ENCODE measurements at regions not wholly inside any gene's neighbourhood (a gene's known extent, or its start where the extent isn't known, plus 50 kb on each side); places are given as distances from the start of the nearest gene placed in this dataset.
"Not testable (repeated sequence)": the region's sequence is repeated elsewhere in the genome, so short reads cannot be mapped to it uniquely, and the experiment has no call there.

DNA sequence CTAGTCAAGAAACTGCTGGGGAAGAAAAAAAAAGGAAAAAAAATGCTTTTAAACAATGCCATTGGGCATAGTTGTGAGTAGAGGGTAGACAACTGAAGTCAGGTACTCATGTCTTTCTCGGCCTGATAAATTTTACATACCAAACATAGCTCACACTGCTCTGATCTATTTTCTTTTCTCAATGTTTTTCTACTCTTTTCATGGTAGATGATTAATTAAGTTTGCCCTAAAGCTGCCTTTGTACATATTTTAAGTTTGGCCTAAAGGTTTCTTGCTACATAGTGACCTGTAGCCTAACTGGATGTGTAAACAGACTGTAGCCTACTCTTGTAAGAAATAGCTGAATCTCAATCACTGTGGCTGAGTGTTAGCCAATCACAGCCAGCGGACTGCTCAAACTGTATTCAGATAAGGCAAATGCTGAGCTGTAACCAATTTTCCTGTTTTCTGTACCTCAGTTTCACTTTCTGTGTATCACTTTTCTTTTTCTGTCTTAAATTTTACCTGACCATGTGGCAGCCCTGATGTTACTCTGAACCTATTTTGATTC is 121.0 kb downstream of the PCDH10 start:
- no TSS peak for BruUV-seq (replicated peaks)
- Histone ChIP-seq H3K4me1 (ENCODE audit: control insufficient read depth, insufficient read depth, low read length) (no peaks in the 10 kb centered on the region), H3K4me3 (ENCODE audit: low read depth in 2 of 2, low read length in 2 of 2) (no peak overlapping the region), H3K36me3 (ENCODE audit: control insufficient read depth, insufficient read depth, low read length) (no peaks in the 10 kb centered on the region), H3K27me3 (ENCODE audit: control insufficient read depth, insufficient read depth, low read length) (no peaks in the 10 kb centered on the region), H3K9me3 (ENCODE audit: control insufficient read depth, insufficient read depth, low read depth, low read length) (no peaks in the 10 kb centered on the region), H3K27ac (ENCODE audit: low read length) (no peak overlapping the region)
- TF ChIP-seq, protein P1, sequence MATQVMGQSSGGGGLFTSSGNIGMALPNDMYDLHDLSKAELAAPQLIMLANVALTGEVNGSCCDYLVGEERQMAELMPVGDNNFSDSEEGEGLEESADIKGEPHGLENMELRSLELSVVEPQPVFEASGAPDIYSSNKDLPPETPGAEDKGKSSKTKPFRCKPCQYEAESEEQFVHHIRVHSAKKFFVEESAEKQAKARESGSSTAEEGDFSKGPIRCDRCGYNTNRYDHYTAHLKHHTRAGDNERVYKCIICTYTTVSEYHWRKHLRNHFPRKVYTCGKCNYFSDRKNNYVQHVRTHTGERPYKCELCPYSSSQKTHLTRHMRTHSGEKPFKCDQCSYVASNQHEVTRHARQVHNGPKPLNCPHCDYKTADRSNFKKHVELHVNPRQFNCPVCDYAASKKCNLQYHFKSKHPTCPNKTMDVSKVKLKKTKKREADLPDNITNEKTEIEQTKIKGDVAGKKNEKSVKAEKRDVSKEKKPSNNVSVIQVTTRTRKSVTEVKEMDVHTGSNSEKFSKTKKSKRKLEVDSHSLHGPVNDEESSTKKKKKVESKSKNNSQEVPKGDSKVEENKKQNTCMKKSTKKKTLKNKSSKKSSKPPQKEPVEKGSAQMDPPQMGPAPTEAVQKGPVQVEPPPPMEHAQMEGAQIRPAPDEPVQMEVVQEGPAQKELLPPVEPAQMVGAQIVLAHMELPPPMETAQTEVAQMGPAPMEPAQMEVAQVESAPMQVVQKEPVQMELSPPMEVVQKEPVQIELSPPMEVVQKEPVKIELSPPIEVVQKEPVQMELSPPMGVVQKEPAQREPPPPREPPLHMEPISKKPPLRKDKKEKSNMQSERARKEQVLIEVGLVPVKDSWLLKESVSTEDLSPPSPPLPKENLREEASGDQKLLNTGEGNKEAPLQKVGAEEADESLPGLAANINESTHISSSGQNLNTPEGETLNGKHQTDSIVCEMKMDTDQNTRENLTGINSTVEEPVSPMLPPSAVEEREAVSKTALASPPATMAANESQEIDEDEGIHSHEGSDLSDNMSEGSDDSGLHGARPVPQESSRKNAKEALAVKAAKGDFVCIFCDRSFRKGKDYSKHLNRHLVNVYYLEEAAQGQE (IDR thresholded peaks at IDR 0.05; ENCODE audit: insufficient read depth in 1 of 2, low read depth in 2 of 2, low read length in 1 of 2), result no peak
- no peak for TF ChIP-seq SIN3A (IDR thresholded peaks at IDR 0.05; ENCODE audit: borderline replicate concordance, insufficient read depth, low read depth, low read length)
- TF ChIP-seq, protein P2, sequence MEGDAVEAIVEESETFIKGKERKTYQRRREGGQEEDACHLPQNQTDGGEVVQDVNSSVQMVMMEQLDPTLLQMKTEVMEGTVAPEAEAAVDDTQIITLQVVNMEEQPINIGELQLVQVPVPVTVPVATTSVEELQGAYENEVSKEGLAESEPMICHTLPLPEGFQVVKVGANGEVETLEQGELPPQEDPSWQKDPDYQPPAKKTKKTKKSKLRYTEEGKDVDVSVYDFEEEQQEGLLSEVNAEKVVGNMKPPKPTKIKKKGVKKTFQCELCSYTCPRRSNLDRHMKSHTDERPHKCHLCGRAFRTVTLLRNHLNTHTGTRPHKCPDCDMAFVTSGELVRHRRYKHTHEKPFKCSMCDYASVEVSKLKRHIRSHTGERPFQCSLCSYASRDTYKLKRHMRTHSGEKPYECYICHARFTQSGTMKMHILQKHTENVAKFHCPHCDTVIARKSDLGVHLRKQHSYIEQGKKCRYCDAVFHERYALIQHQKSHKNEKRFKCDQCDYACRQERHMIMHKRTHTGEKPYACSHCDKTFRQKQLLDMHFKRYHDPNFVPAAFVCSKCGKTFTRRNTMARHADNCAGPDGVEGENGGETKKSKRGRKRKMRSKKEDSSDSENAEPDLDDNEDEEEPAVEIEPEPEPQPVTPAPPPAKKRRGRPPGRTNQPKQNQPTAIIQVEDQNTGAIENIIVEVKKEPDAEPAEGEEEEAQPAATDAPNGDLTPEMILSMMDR (IDR thresholded peaks at IDR 0.05), result no peak
- no peak for TF ChIP-seq TCF7L2 (IDR thresholded peaks at IDR 0.05; ENCODE audit: low read depth, low read length)
- no peak for TF ChIP-seq POLR2AphosphoS5 (IDR thresholded peaks at IDR 0.05; ENCODE audit: low read depth, low read length)
- ChIA-PET CTCF (no interaction called here), POLR2A (no interaction called here)
- ATAC-seq (no peak), DNase-seq (ENCODE audit: low read depth, low spot score) (no peak)
- intact Hi-C loops (cut with micrococcal nuclease; ENCODE audit: unreplicated experiment), result no loop called here
- in situ Hi-C loops (cut with HindIII; ENCODE audit: low pct_unique_long_range_greater_than_20kb, low sequenced_read_pairs), result no loop called here

- DNase-seq (ENCODE audit: low read depth, low spot score), result no peak
- CTCF ChIA-PET, result no interaction called here
- H3K27me3 ChIP-seq (ENCODE audit: control insufficient read depth, insufficient read depth, low read length), result no peaks in the 10 kb centered on the region
- no peaks in the 10 kb centered on the region for H3K9me3 ChIP-seq (ENCODE audit: control insufficient read depth, insufficient read depth, low read depth, low read length)
- intact Hi-C loops (cut with micrococcal nuclease; ENCODE audit: unreplicated experiment) (no loop called here), in situ Hi-C loops (cut with HindIII; ENCODE audit: low pct_unique_long_range_greater_than_20kb, low sequenced_read_pairs) (no loop called here)
- POLR2A ChIA-PET, result no interaction called here
- TF ChIP-seq SIN3A (IDR thresholded peaks at IDR 0.05; ENCODE audit: borderline replicate concordance, insufficient read depth, low read depth, low read length), result no peak
- TF ChIP-seq, protein P1 (IDR thresholded peaks at IDR 0.05; ENCODE audit: insufficient read depth in 1 of 2, low read depth in 2 of 2, low read length in 1 of 2), result no peak
- TF ChIP-seq, protein P2 (IDR thresholded peaks at IDR 0.05), result no peak
- H3K27ac ChIP-seq (ENCODE audit: low read length), result no peak overlapping the region
- H3K4me1 ChIP-seq (ENCODE audit: control insufficient read depth, insufficient read depth, low read length), result no peaks in the 10 kb centered on the region
- H3K4me3 ChIP-seq (ENCODE audit: low read depth in 2 of 2, low read length in 2 of 2), result no peak overlapping the region
- ATAC-seq, result no peak
- H3K36me3 ChIP-seq (ENCODE audit: control insufficient read depth, insufficient read depth, low read length), result no peaks in the 10 kb centered on the region
- no TSS peak for BruUV-seq (replicated peaks)
Observed at GRCh38 chr4:133268205-133268604, 119.1 kb downstream of the PCDH10 start.

- intact Hi-C loops (cut with micrococcal nuclease; ENCODE audit: unreplicated experiment); H3K36me3 ChIP-seq (ENCODE audit: control insufficient read depth, insufficient read depth, low read length); H3K27ac ChIP-seq (ENCODE audit: low read length); BruUV-seq (replicated peaks); H3K4me1 ChIP-seq (ENCODE audit: control insufficient read depth, insufficient read depth, low read length); H3K9me3 ChIP-seq (ENCODE audit: control insufficient read depth, insufficient read depth, low read depth, low read length); CTCF ChIA-PET; H3K27me3 ChIP-seq (ENCODE audit: control insufficient read depth, insufficient read depth, low read length); H3K4me3 ChIP-seq (ENCODE audit: low read depth in 2 of 2, low read length in 2 of 2); POLR2A ChIA-PET; DNase-seq (ENCODE audit: low read depth, low spot score); in situ Hi-C loops (cut with HindIII; ENCODE audit: low pct_unique_long_range_greater_than_20kb, low sequenced_read_pairs); ATAC-seq: not testable (repeated sequence)
Observed at GRCh38 chr4:133267506-133267905, 118.4 kb downstream of the PCDH10 start.

GRCh38 chr4:133266966-133267365 is 117.9 kb downstream of the PCDH10 start:
- H3K4me1 ChIP-seq (ENCODE audit: control insufficient read depth, insufficient read depth, low read length); CTCF ChIA-PET; H3K4me3 ChIP-seq (ENCODE audit: low read depth in 2 of 2, low read length in 2 of 2); H3K27ac ChIP-seq (ENCODE audit: low read length); in situ Hi-C loops (cut with HindIII; ENCODE audit: low pct_unique_long_range_greater_than_20kb, low sequenced_read_pairs); ATAC-seq; DNase-seq (ENCODE audit: low read depth, low spot score); H3K9me3 ChIP-seq (ENCODE audit: control insufficient read depth, insufficient read depth, low read depth, low read length); intact Hi-C loops (cut with micrococcal nuclease; ENCODE audit: unreplicated experiment); H3K27me3 ChIP-seq (ENCODE audit: control insufficient read depth, insufficient read depth, low read length); BruUV-seq (replicated peaks); H3K36me3 ChIP-seq (ENCODE audit: control insufficient read depth, insufficient read depth, low read length); POLR2A ChIA-PET: not testable (repeated sequence)

All from Panc1 (cell line).